D721Med (cell line): ENCODE measurements at regions not wholly inside any gene's neighbourhood (a gene's known extent, or its start where the extent isn't known, plus 50 kb on each side); places are given as distances from the start of the nearest gene placed in this dataset.

Experiments used
- DNase-seq: peaks from one replicate; pipeline ENCODE4 v3.0.0; 2011; ENCODE audit warnings: low spot score; ENCODE audit not compliant: insufficient read length
- FAIRE-seq: peaks from 2 replicates; lab custom pipeline; 2011; peaks lifted over from hg19 to GRCh38; lab: Jason Lieb, UNC
- CTCF ChIP-seq: IDR thresholded peaks from 2 replicates; pipeline ENCODE4 v1.5.1; 2012; ENCODE audit warnings: mild to moderate bottlenecking, control low read depth; ENCODE audit not compliant: insufficient read depth; ENCODE audit errors: missing control alignments

DNA sequence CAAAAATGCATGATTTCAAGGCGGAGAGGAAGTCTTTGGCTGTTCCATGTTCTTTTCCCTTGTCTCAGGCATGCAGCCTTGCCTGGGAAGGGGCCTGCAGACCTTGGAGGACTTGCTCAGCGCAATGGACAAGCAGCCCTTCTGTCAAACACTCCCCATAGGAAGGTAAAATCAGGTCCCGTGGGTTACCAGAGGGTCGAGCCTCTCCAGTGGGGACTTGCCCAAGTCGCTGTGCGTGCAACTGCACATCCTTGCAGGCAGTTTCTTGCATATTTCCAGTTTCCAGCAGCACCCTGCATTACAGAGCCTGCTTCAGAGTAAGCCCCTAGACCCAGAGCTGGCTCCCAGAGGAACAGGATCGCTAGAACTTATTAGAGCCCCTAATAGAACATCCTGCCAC lies 75.5 kb upstream of the KLF13 start:
- DNase-seq (no peak), FAIRE-seq (no peak)
- no peak for TF ChIP-seq CTCF

DNA sequence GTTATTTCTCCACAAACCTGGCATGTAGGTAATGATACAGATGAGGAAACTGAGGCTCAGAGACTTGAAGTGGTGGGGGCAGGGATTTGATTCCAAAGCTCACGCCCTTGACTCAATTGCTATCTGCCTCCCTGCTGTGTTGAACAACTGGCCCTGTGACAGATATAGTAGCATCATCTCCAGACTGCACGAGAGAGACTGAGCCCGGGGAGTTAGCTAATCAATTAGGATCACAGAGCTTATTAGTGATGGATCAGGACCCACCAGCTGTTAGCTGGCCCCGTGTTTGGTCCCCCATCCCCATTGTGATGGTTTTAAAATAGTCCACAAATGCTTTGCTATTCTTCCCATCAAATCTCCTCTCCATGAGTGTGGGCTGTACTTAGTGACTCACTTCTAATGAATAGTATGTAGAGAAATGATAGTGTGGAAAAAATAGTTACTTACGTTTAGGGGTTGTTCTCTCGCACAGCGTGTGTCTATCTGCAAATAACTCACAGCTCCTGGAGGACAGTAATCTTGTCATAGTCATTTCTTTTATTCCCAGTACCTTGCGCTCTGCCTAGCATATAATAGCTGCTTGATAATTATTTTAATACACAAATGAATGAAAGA lies 74.4 kb upstream of the KLF13 start:
- no peak for FAIRE-seq
- DNase-seq: no peak
- TF ChIP-seq CTCF: no peak

GRCh38 chr15:31254431-31255175 lies 72.0 kb upstream of the KLF13 start:
- DNase-seq (no peak), FAIRE-seq (no peak)
- TF ChIP-seq CTCF: no peak

DNA sequence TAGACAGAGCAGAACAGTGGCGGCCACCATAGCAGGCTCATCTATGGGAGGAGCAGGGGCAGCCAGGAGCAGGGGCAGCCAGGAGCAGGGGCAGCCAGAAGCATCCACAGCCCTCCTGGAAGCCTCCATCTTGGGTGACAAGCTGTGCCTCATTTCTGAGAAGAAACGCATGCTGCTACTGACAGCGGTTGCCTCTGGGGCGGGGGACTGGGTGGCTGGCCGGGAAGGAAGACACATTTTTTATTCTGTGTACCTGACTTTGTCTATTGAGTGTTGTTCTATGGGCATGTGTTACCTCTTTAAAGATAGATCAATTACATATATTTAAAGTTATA lies 71.5 kb upstream of the KLF13 start:
- TF ChIP-seq CTCF: no peak

DNA sequence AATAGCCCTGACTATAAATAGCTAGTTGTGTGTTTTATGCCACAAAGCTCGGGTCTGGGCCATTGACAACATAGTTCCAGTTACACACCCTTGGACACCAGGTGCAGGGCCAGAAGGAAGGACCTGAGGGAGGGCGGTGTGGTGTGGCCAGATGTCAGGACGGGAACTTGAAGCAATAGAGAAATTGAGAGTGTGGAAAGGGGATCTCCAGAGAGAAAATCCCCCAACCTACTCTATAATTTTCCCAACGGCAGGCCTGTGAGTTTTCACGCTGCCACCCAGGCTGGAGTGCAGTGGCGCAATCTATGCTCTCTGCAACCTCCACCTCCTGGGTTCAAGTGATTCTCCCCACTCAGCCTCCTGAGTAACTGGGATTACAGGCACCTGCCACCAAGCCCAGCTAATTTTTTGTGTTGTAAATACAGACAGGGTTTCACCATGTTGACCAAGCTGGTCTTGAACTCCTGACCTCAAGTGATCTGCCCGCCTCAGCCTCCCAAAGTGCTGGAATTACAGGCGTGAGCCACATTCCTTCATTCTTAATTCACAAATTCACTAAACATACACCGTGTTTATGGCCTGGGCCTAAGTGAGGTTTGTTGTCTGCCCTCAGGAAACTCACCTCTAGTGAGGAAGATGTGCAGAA lies 70.8 kb upstream of the KLF13 start:
- DNase-seq (no peak), FAIRE-seq (no peak)
- TF ChIP-seq CTCF: no peak

More for the DNA sequence above, 71.5 kb upstream of the KLF13 start:
- FAIRE-seq (no peak), DNase-seq (no peak)

DNA sequence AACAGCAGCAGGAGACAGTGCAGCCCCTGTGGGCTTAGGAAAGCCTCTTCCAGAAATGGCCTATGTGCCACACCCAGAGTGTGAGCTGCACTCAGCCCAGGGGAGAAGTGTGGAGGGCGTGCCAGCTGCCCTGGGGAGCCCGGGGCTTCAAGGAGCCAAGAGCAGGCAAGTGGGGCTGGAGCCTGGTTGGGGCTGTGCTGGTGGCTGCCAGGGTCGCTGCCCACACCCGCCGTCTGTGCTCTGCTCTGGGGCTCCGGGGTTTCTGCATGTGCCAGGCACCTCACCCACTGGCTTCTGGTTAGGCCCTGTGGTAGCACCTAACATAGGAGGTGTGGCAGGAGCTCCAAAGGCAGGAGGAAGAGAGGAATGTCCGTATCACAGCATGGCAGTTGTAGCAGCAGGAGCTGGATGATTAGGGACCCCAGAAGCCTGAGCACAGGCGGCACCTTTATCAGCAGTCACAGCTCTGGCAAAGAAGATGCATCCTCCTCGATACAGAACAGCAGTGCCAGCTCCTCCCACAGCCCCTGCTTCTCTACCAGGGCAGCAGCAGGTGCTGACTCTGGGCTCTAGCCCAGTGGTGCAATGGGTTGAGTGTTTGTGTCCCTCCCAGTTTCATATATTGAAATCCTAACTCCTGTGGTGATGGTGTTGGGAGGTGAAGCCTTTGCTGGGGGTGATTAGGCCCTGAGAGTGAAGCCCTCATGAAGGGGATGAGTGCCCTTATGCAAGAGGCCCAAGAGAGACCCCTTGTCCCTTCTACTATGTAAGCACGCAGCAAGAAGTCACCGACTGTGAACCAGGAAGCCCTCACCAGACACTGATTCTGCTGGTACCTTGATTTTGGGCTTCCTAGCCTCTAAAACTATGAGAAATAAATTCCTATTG lies 70.0 kb upstream of the KLF13 start:
- DNase-seq (no peak), FAIRE-seq (no peak)
- no peak for TF ChIP-seq CTCF
